Gastrocnemius medialis (tissue), 4 donors: ENCODE measurements at regions not wholly inside any gene's neighbourhood (a gene's known extent, or its start where the extent isn't known, plus 50 kb on each side); places are given as distances from the start of the nearest gene placed in this dataset.

ENCODE experiments used
- POLR2A ChIP-seq, 2 donors: fragments of 450-650 bp; IDR thresholded peaks; one replicate each; pipeline ENCODE4 v1.6.1; 2017; ENCODE audit warnings: antibody characterized with exemption in 2 of 2, mild to moderate bottlenecking in 2 of 2, moderate library complexity in 2 of 2
- TF ChIP-seq, protein P1 (sequence below), 5 experiments: fragments of 450-650 bp in 3 of 5; fragments of 200-600 bp in 2 of 5; sonication (generic) in 2 of 5; IDR thresholded peaks in 4 of 5; conservative IDR thresholded peaks in 1 of 5; 1 replicate in 4 of 5; 2 replicates in 1 of 5; pipeline ENCODE4 v1.5.1; 2016 to 2019; ENCODE audit warnings: antibody characterized with exemption in 5 of 5, mild to moderate bottlenecking in 3 of 5, moderate library complexity in 3 of 5

DNA sequence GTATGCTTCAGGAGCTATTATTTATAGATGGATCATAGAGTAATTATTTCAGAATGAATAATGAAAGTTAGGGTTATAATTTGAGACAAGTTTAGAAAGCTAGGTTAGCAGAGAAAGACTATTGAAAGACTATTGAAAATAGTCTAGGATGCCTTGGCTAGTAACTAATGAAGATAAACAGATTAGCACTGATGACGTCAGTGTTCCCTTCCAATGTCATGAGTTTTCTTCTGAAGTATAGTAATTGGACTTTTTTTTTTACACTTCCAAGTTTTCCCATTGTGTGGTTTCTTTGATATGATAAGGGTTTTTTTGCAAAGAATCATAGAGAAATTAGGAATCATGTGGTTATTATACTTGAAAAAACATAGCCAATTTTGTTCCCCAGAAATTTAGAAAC is 1041.5 kb upstream of the CRIM1 start:
- TF ChIP-seq, protein P1, sequence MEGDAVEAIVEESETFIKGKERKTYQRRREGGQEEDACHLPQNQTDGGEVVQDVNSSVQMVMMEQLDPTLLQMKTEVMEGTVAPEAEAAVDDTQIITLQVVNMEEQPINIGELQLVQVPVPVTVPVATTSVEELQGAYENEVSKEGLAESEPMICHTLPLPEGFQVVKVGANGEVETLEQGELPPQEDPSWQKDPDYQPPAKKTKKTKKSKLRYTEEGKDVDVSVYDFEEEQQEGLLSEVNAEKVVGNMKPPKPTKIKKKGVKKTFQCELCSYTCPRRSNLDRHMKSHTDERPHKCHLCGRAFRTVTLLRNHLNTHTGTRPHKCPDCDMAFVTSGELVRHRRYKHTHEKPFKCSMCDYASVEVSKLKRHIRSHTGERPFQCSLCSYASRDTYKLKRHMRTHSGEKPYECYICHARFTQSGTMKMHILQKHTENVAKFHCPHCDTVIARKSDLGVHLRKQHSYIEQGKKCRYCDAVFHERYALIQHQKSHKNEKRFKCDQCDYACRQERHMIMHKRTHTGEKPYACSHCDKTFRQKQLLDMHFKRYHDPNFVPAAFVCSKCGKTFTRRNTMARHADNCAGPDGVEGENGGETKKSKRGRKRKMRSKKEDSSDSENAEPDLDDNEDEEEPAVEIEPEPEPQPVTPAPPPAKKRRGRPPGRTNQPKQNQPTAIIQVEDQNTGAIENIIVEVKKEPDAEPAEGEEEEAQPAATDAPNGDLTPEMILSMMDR (IDR thresholded peaks at IDR 0.05 in 4 of 5, conservative IDR thresholded peaks at IDR 0.05 in 1 of 5) = no peak
- no peak for TF ChIP-seq POLR2A (IDR thresholded peaks at IDR 0.05)
